ENCODE measurements at regions not wholly inside any gene's neighbourhood (a gene's known extent, or its start where the extent isn't known, plus 50 kb on each side); places are given as distances from the start of the nearest gene placed in this dataset.
A peak's percentile ranks its signal among the peaks of the same experiment; 100 is the strongest.
"Not testable (repeated sequence)": the region's sequence is repeated elsewhere in the genome, so short reads cannot be mapped to it uniquely, and the experiment has no call there.

DNA sequence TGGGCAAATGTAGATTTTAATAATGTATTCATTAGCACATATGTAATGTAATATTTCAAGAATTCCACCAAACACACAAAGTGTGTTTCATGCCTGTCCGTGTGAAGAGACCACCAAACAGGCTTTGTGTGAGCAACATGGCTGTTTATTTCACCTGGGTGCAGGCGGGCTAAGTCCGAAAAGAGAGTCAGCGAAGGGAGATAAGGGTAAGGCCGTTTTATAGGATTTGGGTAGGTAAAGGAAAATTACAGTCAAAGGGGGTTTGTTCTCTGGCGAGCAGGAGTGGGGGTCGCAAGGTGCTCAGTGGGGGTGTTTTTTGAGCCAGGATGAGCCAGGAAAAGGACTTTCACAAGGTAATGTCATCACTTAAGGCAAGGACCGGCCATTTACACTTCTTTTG, 875.8 kb downstream of the TBL1XR1 start:
- H3K4me3 ChIP-seq; in situ Hi-C loops (cut with MboI; ENCODE audit: low sequenced_read_pairs); H3K36me3 ChIP-seq (replicated peaks); H3K9me3 ChIP-seq; H3K4me1 ChIP-seq; H3K27me3 ChIP-seq (ENCODE audit: low read depth); DNase-seq (ENCODE audit: low spot score in 2 of 2): not testable (repeated sequence)

DNA sequence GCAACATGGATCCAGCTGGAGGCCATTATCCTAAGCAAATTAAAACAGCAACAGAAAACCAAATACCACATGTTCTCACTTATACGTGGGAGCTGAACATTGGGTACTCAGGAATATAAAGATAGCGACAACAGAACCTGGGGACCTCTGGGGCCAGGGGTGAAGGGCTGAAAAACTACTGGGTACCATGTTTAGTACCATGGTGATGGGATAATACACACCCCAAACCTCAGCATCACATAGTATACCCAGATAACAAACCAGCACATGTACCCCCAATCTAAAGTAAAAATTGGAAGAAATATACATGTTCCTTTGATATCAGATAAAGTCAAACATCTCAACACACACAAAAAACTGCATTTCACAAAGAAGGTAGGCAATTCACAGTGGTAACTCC, 876.2 kb downstream of the TBL1XR1 start:
- Histone ChIP-seq H3K9me3 (no peaks in the 10 kb centered on the region), H3K4me3 (no peak overlapping the region), H3K4me1 (no peaks in the 10 kb centered on the region), H3K27me3 (ENCODE audit: low read depth) (no peaks in the 10 kb centered on the region), H3K36me3 (replicated peaks) (no peaks in the 10 kb centered on the region)
- DNase-seq (ENCODE audit: low spot score in 2 of 2): no peak
- in situ Hi-C loops (cut with MboI; ENCODE audit: low sequenced_read_pairs): no loop called here

DNA sequence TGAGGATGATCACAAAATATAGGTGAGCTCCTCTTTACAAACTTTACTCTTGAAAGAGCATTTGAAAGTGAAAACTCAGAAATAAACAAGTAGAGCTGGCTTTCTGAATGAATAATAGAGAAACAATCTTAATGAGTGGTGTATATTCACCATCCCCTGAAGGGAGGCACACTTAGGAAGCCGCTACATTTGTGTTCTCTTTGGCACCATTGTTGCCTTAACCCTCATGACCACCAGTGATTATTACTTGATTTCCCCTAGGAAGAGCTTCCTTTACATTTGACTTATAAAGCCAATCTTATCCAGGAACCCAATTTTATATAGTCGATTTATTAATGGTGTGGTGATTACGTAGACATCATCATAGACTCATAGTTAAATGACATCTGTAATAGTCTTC, 883.9 kb downstream of the TBL1XR1 start:
- DNase-seq (ENCODE audit: low spot score in 2 of 2): no peak
- Histone ChIP-seq H3K27me3 (ENCODE audit: low read depth) (no peaks in the 10 kb centered on the region), H3K9me3 (no peaks in the 10 kb centered on the region), H3K4me1 (no peaks in the 10 kb centered on the region), H3K4me3 (no peak overlapping the region), H3K36me3 (replicated peaks) (no peaks in the 10 kb centered on the region)
- in situ Hi-C loops (cut with MboI; ENCODE audit: low sequenced_read_pairs): no loop called here

DNA sequence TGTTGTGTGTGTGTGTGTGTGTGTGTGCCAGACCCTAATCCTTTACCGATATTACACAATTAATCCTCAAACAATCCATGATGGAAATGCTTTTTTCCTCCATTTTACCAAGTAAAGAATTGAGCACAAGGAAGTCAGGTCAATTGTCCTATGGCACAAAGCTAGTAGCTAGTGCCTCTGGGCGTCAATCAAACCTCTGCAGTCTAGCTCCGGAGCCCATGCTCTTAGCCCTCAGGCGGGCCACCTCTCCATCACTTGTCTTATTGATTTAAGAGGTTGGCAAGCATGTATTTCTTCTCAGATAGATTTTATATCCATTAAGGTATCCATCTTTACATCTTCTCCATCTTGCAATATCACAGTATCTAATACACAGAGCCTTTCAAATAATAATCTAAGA, 886.6 kb downstream of the TBL1XR1 start:
- Histone ChIP-seq H3K4me3 (no peak overlapping the region), H3K4me1 (no peaks in the 10 kb centered on the region), H3K36me3 (replicated peaks) (no peaks in the 10 kb centered on the region)

DNA sequence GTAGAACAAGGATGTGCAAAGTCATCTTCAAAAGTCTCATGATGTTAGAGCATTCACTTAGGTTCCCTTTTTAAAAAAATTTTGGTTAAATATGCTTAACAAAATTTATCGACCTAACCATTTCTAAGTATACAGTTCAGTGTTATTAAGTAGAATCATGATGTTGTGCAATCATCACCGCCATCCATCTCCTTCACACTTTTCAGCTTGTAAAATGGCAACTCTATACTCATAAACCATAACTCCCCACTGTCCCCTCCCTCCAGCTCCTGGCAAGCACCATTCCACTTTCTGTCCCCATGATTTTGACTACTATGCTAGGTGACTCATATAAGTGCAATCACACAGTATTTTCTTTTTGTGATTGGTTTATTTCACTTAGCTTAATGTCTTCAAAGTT, 895.0 kb downstream of the TBL1XR1 start:
- no peak overlapping the region for H3K4me3 ChIP-seq
- in situ Hi-C loops (cut with MboI; ENCODE audit: low sequenced_read_pairs): no loop called here
- no peak for DNase-seq (ENCODE audit: low spot score in 2 of 2)
- no peaks in the 10 kb centered on the region for H3K36me3 ChIP-seq (replicated peaks)
- H3K27me3 ChIP-seq (ENCODE audit: low read depth): no peaks in the 10 kb centered on the region
- H3K9me3 ChIP-seq: no peaks in the 10 kb centered on the region
- H3K4me1 ChIP-seq: no peaks in the 10 kb centered on the region

More for the DNA sequence above, 886.6 kb downstream of the TBL1XR1 start:
- no peaks in the 10 kb centered on the region for H3K9me3 ChIP-seq
- in situ Hi-C loops (cut with MboI; ENCODE audit: low sequenced_read_pairs): no loop called here
- DNase-seq (ENCODE audit: low spot score in 2 of 2): no peak
- no peaks in the 10 kb centered on the region for H3K27me3 ChIP-seq (ENCODE audit: low read depth)

DNA sequence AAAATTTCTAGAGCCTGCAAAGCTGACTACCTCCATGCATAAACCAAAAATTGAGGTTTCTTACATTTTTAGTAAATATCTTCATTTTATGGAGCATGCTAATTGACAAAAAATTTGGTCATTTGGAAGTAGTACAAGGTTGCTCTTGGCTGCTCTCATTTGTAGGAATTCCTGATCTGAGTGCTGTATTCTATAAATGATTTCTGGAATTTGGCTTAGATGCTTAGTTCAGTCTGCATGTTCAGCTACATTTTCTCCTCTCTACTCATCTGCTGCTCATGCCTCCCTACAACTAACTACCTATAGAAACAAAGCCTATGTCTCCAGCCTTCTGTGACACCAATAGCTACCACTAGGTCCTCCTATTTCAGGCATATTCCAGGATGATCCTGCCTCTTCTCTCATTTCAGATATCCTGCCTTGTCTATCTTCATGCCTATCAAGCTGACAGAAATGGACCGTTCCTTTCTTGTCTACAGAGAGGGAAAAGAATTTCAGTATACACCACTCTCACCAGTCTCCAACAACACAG, 901.1 kb downstream of the TBL1XR1 start:
- in situ Hi-C loops (cut with MboI; ENCODE audit: low sequenced_read_pairs): no loop called here
- Histone ChIP-seq H3K27me3 (ENCODE audit: low read depth) (no peaks in the 10 kb centered on the region), H3K4me1 (no peaks in the 10 kb centered on the region), H3K4me3 (no peak overlapping the region), H3K36me3 (replicated peaks) (no peaks in the 10 kb centered on the region), H3K9me3 (no peaks in the 10 kb centered on the region)
- DNase-seq (ENCODE audit: low spot score in 2 of 2): no peak

DNA sequence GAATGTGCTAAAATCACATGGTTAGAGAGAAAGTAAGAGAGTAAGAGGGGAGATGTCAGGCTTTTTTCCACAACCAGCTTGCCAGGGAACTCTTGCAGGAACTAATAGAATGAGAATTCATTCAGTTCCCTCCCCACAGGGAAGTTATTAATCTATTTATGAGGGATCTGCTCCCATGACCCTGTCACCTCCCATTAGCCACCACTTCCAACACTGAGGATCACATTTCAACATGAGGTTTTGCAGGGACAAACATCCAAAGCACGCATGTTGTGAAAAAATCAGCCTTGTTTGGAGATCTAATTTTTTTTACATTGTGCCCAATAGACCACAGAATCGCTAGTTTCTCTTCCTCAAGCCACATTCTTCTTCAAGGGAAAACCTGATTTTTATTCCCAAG, 904.0 kb downstream of the TBL1XR1 start:
- DNase-seq (ENCODE audit: low spot score in 2 of 2): no peak
- Histone ChIP-seq H3K4me1 (no peaks in the 10 kb centered on the region), H3K36me3 (replicated peaks) (no peaks in the 10 kb centered on the region), H3K4me3 (no peak overlapping the region), H3K27me3 (ENCODE audit: low read depth) (no peaks in the 10 kb centered on the region), H3K9me3 (no peaks in the 10 kb centered on the region)
- in situ Hi-C loops (cut with MboI; ENCODE audit: low sequenced_read_pairs): no loop called here

DNA sequence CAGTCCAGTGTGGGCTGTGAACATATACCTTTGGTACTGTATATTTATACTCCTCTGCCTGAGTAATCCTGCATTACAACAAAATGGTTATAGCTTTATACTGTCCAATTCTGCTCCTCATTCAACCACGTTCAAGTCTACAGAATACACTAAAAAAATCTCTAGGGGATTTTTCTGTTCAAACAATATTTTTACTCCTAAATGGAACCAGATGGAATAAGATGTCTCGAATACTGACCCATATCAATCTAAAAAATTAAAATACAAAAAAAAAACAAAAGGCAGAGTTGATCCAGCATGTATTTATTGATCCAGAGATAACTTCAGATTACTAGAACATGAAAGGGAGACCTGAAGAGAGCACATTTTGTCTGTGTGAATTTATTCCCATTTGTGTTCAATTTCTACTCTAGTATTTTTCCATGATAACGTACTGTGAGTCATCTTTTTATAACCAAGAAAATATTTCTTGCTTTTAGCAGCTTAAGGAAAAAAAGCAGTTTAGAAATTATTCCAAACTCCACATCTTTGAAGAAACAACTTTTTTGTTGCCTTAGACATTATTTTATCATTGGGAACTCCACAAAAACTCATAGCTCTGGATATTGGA, 910.7 kb downstream of the TBL1XR1 start:
- Histone ChIP-seq H3K27me3 (ENCODE audit: low read depth) (no peaks in the 10 kb centered on the region), H3K4me3 (no peak overlapping the region), H3K36me3 (replicated peaks) (no peaks in the 10 kb centered on the region), H3K4me1 (no peaks in the 10 kb centered on the region), H3K9me3 (no peaks in the 10 kb centered on the region)
- no peak for DNase-seq (ENCODE audit: low spot score in 2 of 2)
- in situ Hi-C loops (cut with MboI; ENCODE audit: low sequenced_read_pairs): no loop called here

DNA sequence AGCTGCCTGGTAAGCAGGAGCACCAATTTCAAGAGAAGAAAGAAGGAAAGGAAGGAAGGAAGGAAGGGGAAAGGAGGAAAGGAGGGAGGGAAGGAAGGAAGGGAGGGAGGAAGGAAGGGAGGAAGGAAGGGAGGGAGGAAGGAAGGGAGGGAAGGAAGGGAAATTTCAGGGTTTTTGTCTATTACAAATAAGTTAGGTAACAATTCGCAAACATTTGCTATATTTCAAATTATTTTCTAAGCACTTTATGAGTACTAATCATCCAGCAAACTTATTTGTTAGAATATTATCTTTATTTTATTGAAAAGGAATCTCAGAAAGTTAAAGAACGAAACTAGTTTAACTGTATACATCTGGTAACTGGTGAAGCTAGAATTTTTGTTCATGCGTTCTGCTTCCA, 921.7 kb downstream of the TBL1XR1 start:
- H3K4me3 ChIP-seq: no peak overlapping the region
- H3K36me3 ChIP-seq (replicated peaks): no peaks in the 10 kb centered on the region
- peaks cover 3% of the 10 kb centered on the region; the same call in 1 of the 2 replicates for H3K4me1 ChIP-seq
- in situ Hi-C loops (cut with MboI; ENCODE audit: low sequenced_read_pairs): no loop called here
- no peaks in the 10 kb centered on the region for H3K27me3 ChIP-seq (ENCODE audit: low read depth)
- no peaks in the 10 kb centered on the region for H3K9me3 ChIP-seq
- DNase-seq (ENCODE audit: low spot score in 2 of 2): no peak

DNA sequence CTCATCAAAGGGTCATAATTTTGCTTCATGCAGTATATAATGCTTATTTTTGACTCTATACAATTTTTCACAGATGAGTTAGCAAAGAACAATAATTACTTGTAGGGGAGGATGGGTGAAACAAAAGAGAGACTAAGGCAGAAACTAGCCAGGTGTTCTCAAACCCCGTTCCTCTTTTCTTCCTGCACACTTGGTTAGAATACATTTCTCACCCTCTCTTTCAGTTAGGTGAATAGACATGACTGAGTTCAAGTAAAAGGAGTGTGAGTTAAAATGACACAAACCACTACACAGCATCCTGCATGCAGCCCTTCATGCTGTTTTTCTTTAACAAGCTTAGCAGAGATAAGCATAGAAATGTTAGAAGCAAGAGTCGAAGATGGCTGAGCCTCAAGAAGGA, 922.2 kb downstream of the TBL1XR1 start:
- peaks cover 3% of the 10 kb centered on the region; the same call in 1 of the 2 replicates for H3K4me1 ChIP-seq
- H3K36me3 ChIP-seq (replicated peaks): no peaks in the 10 kb centered on the region
- in situ Hi-C loops (cut with MboI; ENCODE audit: low sequenced_read_pairs): no loop called here
- H3K4me3 ChIP-seq: no peak overlapping the region
- no peak for DNase-seq (ENCODE audit: low spot score in 2 of 2)
- H3K27me3 ChIP-seq (ENCODE audit: low read depth): no peaks in the 10 kb centered on the region
- no peaks in the 10 kb centered on the region for H3K9me3 ChIP-seq

DNA sequence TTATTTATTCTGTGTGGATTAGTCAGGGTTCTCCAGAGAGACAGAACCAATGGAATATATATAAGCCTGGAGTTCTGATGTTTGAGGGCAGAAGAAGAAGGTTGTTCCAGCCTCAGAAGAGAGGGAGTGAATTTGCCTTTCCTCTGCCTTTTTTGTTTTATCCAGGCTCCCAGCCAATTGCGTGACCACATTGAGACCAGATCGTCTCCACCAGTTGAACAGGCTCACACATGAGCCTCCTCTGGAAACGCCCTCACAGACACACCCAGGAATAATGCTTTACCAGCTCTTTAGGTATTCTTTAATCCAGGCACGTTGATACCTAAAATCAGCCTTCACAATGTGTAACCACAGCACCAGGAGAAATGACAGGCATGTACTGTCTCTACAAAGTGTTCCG, 923.1 kb downstream of the TBL1XR1 start:
- in situ Hi-C loops (cut with MboI; ENCODE audit: low sequenced_read_pairs): no loop called here
- Histone ChIP-seq H3K27me3 (ENCODE audit: low read depth) (no peaks in the 10 kb centered on the region), H3K36me3 (replicated peaks) (no peaks in the 10 kb centered on the region), H3K4me1 (peaks cover 3% of the 10 kb centered on the region; the same call in 1 of the 2 replicates), H3K9me3 (no peaks in the 10 kb centered on the region), H3K4me3 (no peak overlapping the region)
- peak; percentile 2 to 12 for DNase-seq (ENCODE audit: low spot score in 2 of 2)

DNA sequence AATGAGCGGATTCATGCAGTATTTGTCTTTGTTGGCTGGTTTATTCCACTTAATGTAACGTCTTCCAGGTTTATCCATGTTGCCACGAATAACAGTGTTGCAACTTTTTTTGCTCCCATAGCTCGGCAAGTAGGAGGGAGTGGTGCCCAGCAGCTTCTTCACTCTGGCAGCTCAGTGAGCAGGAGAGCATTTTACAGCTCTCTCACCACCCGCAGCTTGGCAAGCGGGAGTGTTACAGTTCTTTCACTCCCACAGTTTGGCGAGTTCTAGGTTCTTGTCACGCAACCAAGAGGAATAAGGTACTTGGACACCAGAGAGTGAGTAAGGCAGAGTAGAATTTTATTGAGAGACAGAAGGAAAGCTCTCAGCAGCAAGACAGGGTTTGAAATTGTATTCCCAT, 935.2 kb downstream of the TBL1XR1 start:
- Histone ChIP-seq H3K27me3 (ENCODE audit: low read depth) (no peaks in the 10 kb centered on the region), H3K4me1 (peaks cover 6% of the 10 kb centered on the region; the same call in 1 of the 2 replicates), H3K9me3 (no peaks in the 10 kb centered on the region; the same call in 1 of the 2 replicates), H3K36me3 (replicated peaks) (no peaks in the 10 kb centered on the region), H3K4me3 (no peak overlapping the region)
- no peak for DNase-seq (ENCODE audit: low spot score in 2 of 2)
- in situ Hi-C loops (cut with MboI; ENCODE audit: low sequenced_read_pairs): no loop called here

DNA sequence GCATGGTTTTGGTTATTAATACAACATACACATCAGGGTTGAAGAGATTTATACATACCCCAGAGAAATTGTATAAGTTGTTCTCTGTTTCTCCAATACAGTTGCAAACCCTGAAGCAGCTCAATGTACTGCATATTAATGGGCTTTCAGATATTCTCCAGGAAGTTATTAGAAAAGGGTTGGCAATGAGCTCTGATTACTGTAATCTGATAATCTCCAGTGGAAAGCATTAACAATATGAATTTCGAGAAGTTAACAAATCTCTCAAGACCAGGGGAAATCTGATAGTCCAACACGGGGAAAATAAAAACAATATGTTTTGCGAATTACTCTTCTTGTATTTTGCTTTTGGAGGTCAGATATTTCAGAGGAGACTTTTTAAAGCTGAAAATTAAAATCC, 950.1 kb downstream of the TBL1XR1 start:
- Histone ChIP-seq H3K9me3 (no peaks in the 10 kb centered on the region), H3K4me3 (no peak overlapping the region), H3K4me1 (no peaks in the 10 kb centered on the region), H3K27me3 (ENCODE audit: low read depth) (no peaks in the 10 kb centered on the region), H3K36me3 (replicated peaks) (no peaks in the 10 kb centered on the region)
- DNase-seq (ENCODE audit: low spot score in 2 of 2): no peak
- in situ Hi-C loops (cut with MboI; ENCODE audit: low sequenced_read_pairs): no loop called here

DNA sequence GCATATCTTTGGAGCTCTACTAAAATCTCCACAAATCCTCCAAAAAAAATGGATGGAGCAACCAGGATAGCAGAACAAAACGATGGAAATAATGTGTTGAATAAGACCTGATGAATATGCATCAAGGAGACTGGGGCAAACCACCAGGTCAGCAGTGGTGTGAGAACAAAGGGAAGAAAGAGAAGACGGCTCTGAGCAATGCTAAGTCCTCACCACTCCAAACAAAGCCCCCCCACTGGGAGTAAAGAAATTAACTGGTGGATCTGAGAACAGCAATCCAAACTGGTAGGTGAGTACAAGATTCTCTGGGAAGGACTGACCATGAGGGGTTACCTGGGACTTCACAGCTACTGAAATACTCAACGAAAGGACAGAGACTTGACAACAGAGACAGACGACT, 977.3 kb downstream of the TBL1XR1 start:
- no peak overlapping the region for H3K4me3 ChIP-seq
- H3K4me1 ChIP-seq: no peaks in the 10 kb centered on the region
- no peaks in the 10 kb centered on the region for H3K36me3 ChIP-seq (replicated peaks)
- DNase-seq (ENCODE audit: low spot score in 2 of 2): no peak
- in situ Hi-C loops (cut with MboI; ENCODE audit: low sequenced_read_pairs): no loop called here
- H3K27me3 ChIP-seq (ENCODE audit: low read depth): no peaks in the 10 kb centered on the region
- H3K9me3 ChIP-seq: no peaks in the 10 kb centered on the region

DNA sequence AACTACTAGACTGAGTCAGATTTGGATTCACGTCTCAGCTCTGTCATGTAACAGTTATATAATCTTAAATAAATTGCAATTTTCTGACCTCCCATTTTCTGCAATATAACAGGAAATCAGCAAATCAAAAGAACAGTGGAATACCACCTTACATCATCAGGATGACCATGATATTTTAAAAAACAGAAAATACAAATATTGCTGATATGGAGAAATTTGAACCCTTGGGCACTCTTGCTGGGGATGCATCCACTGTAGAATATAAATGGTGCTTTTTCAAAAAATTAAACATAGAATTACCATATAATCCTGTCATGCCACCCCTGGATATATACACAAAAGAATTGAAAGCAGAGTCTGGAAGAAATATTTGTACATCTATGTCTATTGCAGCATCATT, 982.5 kb downstream of the TBL1XR1 start:
- in situ Hi-C loops (cut with MboI; ENCODE audit: low sequenced_read_pairs): no loop called here
- no peak for DNase-seq (ENCODE audit: low spot score in 2 of 2)
- Histone ChIP-seq H3K9me3 (no peaks in the 10 kb centered on the region), H3K4me3 (no peak overlapping the region), H3K27me3 (ENCODE audit: low read depth) (no peaks in the 10 kb centered on the region), H3K4me1 (no peaks in the 10 kb centered on the region; the same call in 1 of the 2 replicates), H3K36me3 (replicated peaks) (no peaks in the 10 kb centered on the region)

Measured in HAP-1 (cell line).